ENCODE measurements at regions not wholly inside any gene's neighbourhood (a gene's known extent, or its start where the extent isn't known, plus 50 kb on each side); places are given as distances from the start of the nearest gene placed in this dataset.
A peak's percentile ranks its signal among the peaks of the same experiment; 100 is the strongest.

DNA sequence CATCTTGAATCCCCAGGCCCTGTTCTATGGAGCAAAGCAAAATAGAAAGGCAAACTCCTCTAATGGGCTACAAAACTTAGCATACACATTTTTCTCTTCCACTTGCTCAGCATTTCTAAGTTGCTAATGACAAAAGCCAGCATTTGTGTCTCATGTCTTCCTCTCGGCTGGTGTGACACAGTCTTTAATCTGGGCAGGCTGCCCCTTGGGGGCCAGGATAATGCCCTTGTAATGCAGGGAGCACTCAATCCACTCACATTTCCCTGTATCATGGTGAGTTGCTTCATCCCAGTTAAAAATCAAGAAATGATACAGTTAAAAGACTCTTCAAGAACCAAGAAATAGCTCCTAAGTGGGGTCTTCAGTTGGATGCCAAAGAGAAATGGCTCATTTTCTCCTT, 109.1 kb upstream of the FBXO11 start (continued):
- TF ChIP-seq ZNF891 (CRISPR knock-in tag; IDR thresholded peaks at IDR 0.05) (no peak), FOXA3 (CRISPR knock-in tag; IDR thresholded peaks at IDR 0.05) (no peak), NR2C2 (CRISPR knock-in tag; IDR thresholded peaks at IDR 0.05; ENCODE audit: borderline replicate concordance) (no peak)

- ChIA-PET CTCF (ENCODE audit: low intra/inter-chr PET ratio, low total read pairs) (interaction anchor here (1.1 kb wide), 1 partner anchor 159 kb away, joined by 4 read pairs; no protein-coding TSS in a partner anchor), POLR2A (no interaction called here)
- no peak overlapping the region for H3K27ac ChIP-seq (ENCODE audit: extremely low read length, insufficient read depth, low read length)
- DNase-seq (ENCODE audit: low spot score) (peak; percentile 43), ATAC-seq (peak; percentile 94), FAIRE-seq (peak; percentile 75)
- WGBS (ENCODE audit: low lambda C conversion rate), result 32% methylated on average over 7 of the region's 7 CpGs
- no peaks in the 10 kb centered on the region for H3K79me2 ChIP-seq (ENCODE audit: insufficient read depth, low read length)
- H3K4me2 ChIP-seq (ENCODE audit: low read depth, low read length), result no peak overlapping the region
- H3K27me3 ChIP-seq (ENCODE audit: control insufficient read depth in 1 of 2, insufficient read depth in 2 of 2, low read length in 2 of 2), result no peaks in the 10 kb centered on the region; a peak in 2 of 5 replicates
- no peaks in the 10 kb centered on the region for H3K4me1 ChIP-seq (ENCODE audit: insufficient read depth, low read length)
- no peaks in the 10 kb centered on the region for H4K20me1 ChIP-seq (ENCODE audit: insufficient read depth, low read length)
- no peak overlapping the region for H3K4me3 ChIP-seq (replicated peaks in 1 of 3; ENCODE audit: insufficient read depth in 1 of 3, low read depth in 2 of 3, low read length in 3 of 3)
- H2AFZ ChIP-seq (ENCODE audit: low read length), result no peak overlapping the region
- no TSS peak for BruUV-seq (replicated peaks)
- no peaks in the 10 kb centered on the region for H3K36me3 ChIP-seq (replicated peaks in 1 of 2; ENCODE audit: control insufficient read depth in 1 of 2, insufficient read depth in 2 of 2, low read length in 2 of 2)
- intact Hi-C loops (cut with micrococcal nuclease; ENCODE audit: unreplicated experiment), result loop anchor here (1.0 to 5.0 kb wide), 2 partner anchors 109 to 159 kb away; no protein-coding TSS in a partner anchor
- in situ Hi-C loops (cut with HindIII; ENCODE audit: extremely low pct_ligation_motif_present, low pct_unique_long_range_greater_than_20kb), result no loop called here
- no peaks in the 10 kb centered on the region for H3K9me3 ChIP-seq (ENCODE audit: low read length)
- H3K9ac ChIP-seq (ENCODE audit: insufficient read depth, low read depth, low read length), result no peak overlapping the region
- TF ChIP-seq, protein P1, sequence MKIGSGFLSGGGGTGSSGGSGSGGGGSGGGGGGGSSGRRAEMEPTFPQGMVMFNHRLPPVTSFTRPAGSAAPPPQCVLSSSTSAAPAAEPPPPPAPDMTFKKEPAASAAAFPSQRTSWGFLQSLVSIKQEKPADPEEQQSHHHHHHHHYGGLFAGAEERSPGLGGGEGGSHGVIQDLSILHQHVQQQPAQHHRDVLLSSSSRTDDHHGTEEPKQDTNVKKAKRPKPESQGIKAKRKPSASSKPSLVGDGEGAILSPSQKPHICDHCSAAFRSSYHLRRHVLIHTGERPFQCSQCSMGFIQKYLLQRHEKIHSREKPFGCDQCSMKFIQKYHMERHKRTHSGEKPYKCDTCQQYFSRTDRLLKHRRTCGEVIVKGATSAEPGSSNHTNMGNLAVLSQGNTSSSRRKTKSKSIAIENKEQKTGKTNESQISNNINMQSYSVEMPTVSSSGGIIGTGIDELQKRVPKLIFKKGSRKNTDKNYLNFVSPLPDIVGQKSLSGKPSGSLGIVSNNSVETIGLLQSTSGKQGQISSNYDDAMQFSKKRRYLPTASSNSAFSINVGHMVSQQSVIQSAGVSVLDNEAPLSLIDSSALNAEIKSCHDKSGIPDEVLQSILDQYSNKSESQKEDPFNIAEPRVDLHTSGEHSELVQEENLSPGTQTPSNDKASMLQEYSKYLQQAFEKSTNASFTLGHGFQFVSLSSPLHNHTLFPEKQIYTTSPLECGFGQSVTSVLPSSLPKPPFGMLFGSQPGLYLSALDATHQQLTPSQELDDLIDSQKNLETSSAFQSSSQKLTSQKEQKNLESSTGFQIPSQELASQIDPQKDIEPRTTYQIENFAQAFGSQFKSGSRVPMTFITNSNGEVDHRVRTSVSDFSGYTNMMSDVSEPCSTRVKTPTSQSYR (CRISPR knock-in tag; IDR thresholded peaks at IDR 0.05; ENCODE audit: borderline replicate concordance), result no peak
- TF ChIP-seq ZFP41 (CRISPR knock-in tag; IDR thresholded peaks at IDR 0.05; ENCODE audit: borderline replicate concordance) (no peak), CEBPG (CRISPR knock-in tag; IDR thresholded peaks at IDR 0.05) (no peak), FOXA1 (IDR thresholded peaks at IDR 0.05) (no peak), FOXA1 (CRISPR knock-in tag; IDR thresholded peaks at IDR 0.05) (peak; percentile 41; the same call in 1 of the 2 replicates), GPN1 (CRISPR knock-in tag; IDR thresholded peaks at IDR 0.05; ENCODE audit: borderline replicate concordance) (no peak), STAT5B (CRISPR knock-in tag; IDR thresholded peaks at IDR 0.05) (no peak), KLF15 (CRISPR knock-in tag; IDR thresholded peaks at IDR 0.05; ENCODE audit: borderline replicate concordance) (no peak), ZBED4 (CRISPR knock-in tag; IDR thresholded peaks at IDR 0.05; ENCODE audit: borderline replicate concordance) (no peak), KAT2B (IDR thresholded peaks at IDR 0.05; ENCODE audit: borderline replicate concordance, low read depth, low read length) (no peak), NCOA2 (CRISPR knock-in tag; IDR thresholded peaks at IDR 0.05) (no peak), ZNF672 (CRISPR knock-in tag; IDR thresholded peaks at IDR 0.05) (no peak), EZH2 (conservative IDR thresholded peaks at IDR 0.05; ENCODE audit: low read depth, low read length) (no peak), ZSCAN29 (CRISPR knock-in tag; conservative IDR thresholded peaks at IDR 0.05) (no peak)
- TF ChIP-seq, protein P2, sequence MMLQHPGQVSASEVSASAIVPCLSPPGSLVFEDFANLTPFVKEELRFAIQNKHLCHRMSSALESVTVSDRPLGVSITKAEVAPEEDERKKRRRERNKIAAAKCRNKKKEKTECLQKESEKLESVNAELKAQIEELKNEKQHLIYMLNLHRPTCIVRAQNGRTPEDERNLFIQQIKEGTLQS (CRISPR knock-in tag; IDR thresholded peaks at IDR 0.05), result no peak
These were observed 110.1 kb upstream of the FBXO11 start for GRCh38 chr2:48016225-48017019.
